GM18499 (cell line): ENCODE measurements at regions not wholly inside any gene's neighbourhood (a gene's known extent, or its start where the extent isn't known, plus 50 kb on each side); places are given as distances from the start of the nearest gene placed in this dataset.
"Not testable (repeated sequence)": the region's sequence is repeated elsewhere in the genome, so short reads cannot be mapped to it uniquely, and the experiment has no call there.

Experiments
- ATAC-seq: cut with Tn5 transposase; IDR thresholded peaks from one replicate; pipeline ENCODE4 v1.9.1; 2021; ENCODE audit warnings: moderate number of reproducible peaks; ENCODE audit not compliant: insufficient read depth, unreplicated experiment

- ATAC-seq, result no peak
These were observed 207.5 kb downstream of the KCNRG start for GRCh38 chr13:50222569-50223332.

GRCh38 chr13:50224534-50224933 lies 209.3 kb downstream of the KCNRG start:
- peak; percentile 62 for ATAC-seq

- no peak for ATAC-seq
These were observed 210.2 kb downstream of the KCNRG start for GRCh38 chr13:50225193-50226155.

GRCh38 chr13:50226515-50227155 lies 211.4 kb downstream of the KCNRG start:
- ATAC-seq, result peak; percentile 52

- no peak for ATAC-seq
These were observed 212.1 kb downstream of the KCNRG start for GRCh38 chr13:50227361-50227760.

- no peak for ATAC-seq
These were observed 213.3 kb downstream of the KCNRG start for GRCh38 chr13:50228527-50228926.

- ATAC-seq, result no peak
These were observed 214.9 kb downstream of the KCNRG start for GRCh38 chr13:50229960-50230661.

GRCh38 chr13:50230662-50230978 lies 215.4 kb downstream of the KCNRG start:
- no peak for ATAC-seq

- not testable (repeated sequence) for ATAC-seq
These were observed 218.3 kb downstream of the KCNRG start for GRCh38 chr13:50233574-50233973.

- ATAC-seq, result no peak
These were observed 220.5 kb downstream of the KCNRG start for GRCh38 chr13:50235604-50236342.

- peak; percentile 95 for ATAC-seq
These were observed 221.7 kb downstream of the KCNRG start for GRCh38 chr13:50236898-50237318.

- no peak for ATAC-seq
These were observed 223.7 kb downstream of the KCNRG start for GRCh38 chr13:50238922-50239321.

- no peak for ATAC-seq
These were observed 226.2 kb downstream of the KCNRG start for GRCh38 chr13:50241479-50241878.

- no peak for ATAC-seq
These were observed 228.7 kb downstream of the KCNRG start for GRCh38 chr13:50243931-50244330.

GRCh38 chr13:50244355-50244712 lies 229.1 kb downstream of the KCNRG start:
- ATAC-seq, result no peak

- peak; percentile 95 for ATAC-seq
These were observed 229.7 kb downstream of the KCNRG start for GRCh38 chr13:50244713-50245574.

- ATAC-seq, result no peak
These were observed 232.0 kb downstream of the KCNRG start for GRCh38 chr13:50247223-50247622.

- no peak for ATAC-seq
These were observed 233.4 kb downstream of the KCNRG start for GRCh38 chr13:50248516-50249143.
